ENCODE measurements at regions not wholly inside any gene's neighbourhood (a gene's known extent, or its start where the extent isn't known, plus 50 kb on each side); places are given as distances from the start of the nearest gene placed in this dataset.

DNA sequence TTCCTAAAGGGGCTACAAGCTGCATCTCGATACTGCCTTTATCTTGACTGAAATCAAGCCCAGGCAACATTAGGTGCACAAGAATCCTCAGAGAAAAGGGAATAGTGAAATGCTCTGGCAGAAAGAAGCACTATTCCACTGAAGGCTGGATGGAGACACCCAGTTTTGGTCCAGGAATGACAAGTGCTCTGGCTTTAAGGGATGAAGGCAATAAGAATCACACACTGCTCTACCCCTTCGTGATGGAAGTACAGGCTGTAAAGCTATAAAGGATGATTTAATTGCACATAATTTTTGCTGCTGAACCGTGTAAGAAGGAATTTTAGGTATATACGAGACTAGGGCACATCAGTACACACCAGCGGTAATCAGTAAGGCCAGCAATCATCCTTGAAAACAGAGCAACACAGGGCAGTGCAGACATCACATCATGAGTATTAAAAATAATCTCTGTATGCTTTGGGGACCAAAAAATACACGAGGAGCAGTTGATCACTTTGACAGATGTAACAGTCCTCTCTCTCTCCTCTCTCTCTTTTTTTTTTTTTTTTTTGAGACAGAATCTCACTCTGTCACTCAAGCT lies 414.6 kb upstream of the TBL1XR1 start:
- TF ChIP-seq POLR2AphosphoS5 (IDR thresholded peaks at IDR 0.05; ENCODE audit: low read depth, low read length) = no peak
- no peak for TF ChIP-seq POLR2A (IDR thresholded peaks at IDR 0.05; ENCODE audit: low read depth, low read length)
- TF ChIP-seq TAF1 (IDR thresholded peaks at IDR 0.05; ENCODE audit: low read depth, low read length) = no peak
- TF ChIP-seq POU2F2 (IDR thresholded peaks at IDR 0.05; ENCODE audit: low read depth, low read length) = no peak

All from GM12891 (cell line).